ENCODE measurements at regions not wholly inside any gene's neighbourhood (a gene's known extent, or its start where the extent isn't known, plus 50 kb on each side); places are given as distances from the start of the nearest gene placed in this dataset.

- no peak overlapping the region for H3K9ac ChIP-seq (ENCODE audit: low read length in 3 of 3)
- no peaks in the 10 kb centered on the region for H3K36me3 ChIP-seq (ENCODE audit: control insufficient read depth in 2 of 3, insufficient read depth in 3 of 3, low read length in 3 of 3)
- DNase-seq (no peak), FAIRE-seq (no peak)
- TF ChIP-seq CTCF (IDR thresholded peaks at IDR 0.05; ENCODE audit: borderline replicate concordance, extremely low read depth, insufficient read depth), result no peak
- no peaks in the 10 kb centered on the region for H3K4me1 ChIP-seq (ENCODE audit: control insufficient read depth in 2 of 3, insufficient read depth in 2 of 3, low read depth in 1 of 3, low read length in 3 of 3)
- peaks cover 0 to under 1% (median 0%) of the 10 kb centered on the region in 3 donors for H3K9me3 ChIP-seq (ENCODE audit: control insufficient read depth in 2 of 3, insufficient read depth in 1 of 3, low read length in 3 of 3)
- no peak overlapping the region for H3K4me3 ChIP-seq (ENCODE audit: low read length in 3 of 3)
- no peak overlapping the region for H3K27ac ChIP-seq (ENCODE audit: low read depth in 2 of 2, low read length in 2 of 2)
- H3K27me3 ChIP-seq (ENCODE audit: control insufficient read depth, insufficient read depth, low read length), result no peaks in the 10 kb centered on the region
- intact Hi-C loops (cut with DNase I), result no loop called here
Observed at GRCh38 chr5:61906820-61907219, 399.2 kb upstream of the KIF2A start.

- Histone ChIP-seq H3K27ac (ENCODE audit: low read depth in 2 of 2, low read length in 2 of 2) (no peak overlapping the region), H3K36me3 (ENCODE audit: control insufficient read depth in 2 of 3, insufficient read depth in 3 of 3, low read length in 3 of 3) (no peaks in the 10 kb centered on the region), H3K4me1 (ENCODE audit: control insufficient read depth in 2 of 3, insufficient read depth in 2 of 3, low read depth in 1 of 3, low read length in 3 of 3) (no peaks in the 10 kb centered on the region), H3K4me3 (ENCODE audit: low read length in 3 of 3) (no peak overlapping the region), H3K9me3 (ENCODE audit: control insufficient read depth in 2 of 3, insufficient read depth in 1 of 3, low read length in 3 of 3) (peaks cover 0 to 10% (median 4%) of the 10 kb centered on the region in 3 donors), H3K9ac (ENCODE audit: low read length in 3 of 3) (no peak overlapping the region), H3K27me3 (ENCODE audit: control insufficient read depth, insufficient read depth, low read length) (no peaks in the 10 kb centered on the region)
- no peak for TF ChIP-seq CTCF (IDR thresholded peaks at IDR 0.05; ENCODE audit: borderline replicate concordance, extremely low read depth, insufficient read depth)
- FAIRE-seq (no peak), DNase-seq (no peak)
- intact Hi-C loops (cut with DNase I), result no loop called here
Observed at GRCh38 chr5:61907995-61908394, 398.0 kb upstream of the KIF2A start.

DNA sequence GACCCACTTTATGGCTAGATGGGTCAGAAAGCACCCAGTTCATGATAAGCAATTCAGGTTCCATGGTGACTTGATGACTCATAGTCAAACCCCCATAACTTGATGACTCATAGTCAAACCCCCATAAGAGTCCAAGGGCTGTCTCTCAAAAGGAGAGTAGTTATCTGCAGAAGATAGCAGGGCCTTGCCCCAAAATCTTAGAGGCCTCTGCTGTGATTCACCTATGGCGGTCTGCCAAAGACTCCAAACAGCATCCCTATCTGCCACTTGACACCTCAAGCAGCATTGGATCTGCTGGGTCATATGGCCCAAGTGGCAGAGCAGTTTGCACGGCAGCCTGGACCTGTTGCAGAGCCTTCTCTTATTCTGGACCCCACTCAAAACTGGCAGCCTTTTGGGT, 395.2 kb upstream of the KIF2A start:
- Histone ChIP-seq H3K4me1 (ENCODE audit: control insufficient read depth in 2 of 3, insufficient read depth in 2 of 3, low read depth in 1 of 3, low read length in 3 of 3) (no peaks in the 10 kb centered on the region), H3K9me3 (ENCODE audit: control insufficient read depth in 2 of 3, insufficient read depth in 1 of 3, low read length in 3 of 3) (peaks cover 0 to 10% (median 4%) of the 10 kb centered on the region in 3 donors), H3K36me3 (ENCODE audit: control insufficient read depth in 2 of 3, insufficient read depth in 3 of 3, low read length in 3 of 3) (no peaks in the 10 kb centered on the region), H3K27me3 (ENCODE audit: control insufficient read depth, insufficient read depth, low read length) (no peaks in the 10 kb centered on the region), H3K27ac (ENCODE audit: low read depth in 2 of 2, low read length in 2 of 2) (no peak overlapping the region), H3K4me3 (ENCODE audit: low read length in 3 of 3) (no peak overlapping the region), H3K9ac (ENCODE audit: low read length in 3 of 3) (no peak overlapping the region)
- FAIRE-seq (no peak), DNase-seq (no peak)
- no peak for TF ChIP-seq CTCF (IDR thresholded peaks at IDR 0.05; ENCODE audit: borderline replicate concordance, extremely low read depth, insufficient read depth)
- intact Hi-C loops (cut with DNase I), result no loop called here

DNA sequence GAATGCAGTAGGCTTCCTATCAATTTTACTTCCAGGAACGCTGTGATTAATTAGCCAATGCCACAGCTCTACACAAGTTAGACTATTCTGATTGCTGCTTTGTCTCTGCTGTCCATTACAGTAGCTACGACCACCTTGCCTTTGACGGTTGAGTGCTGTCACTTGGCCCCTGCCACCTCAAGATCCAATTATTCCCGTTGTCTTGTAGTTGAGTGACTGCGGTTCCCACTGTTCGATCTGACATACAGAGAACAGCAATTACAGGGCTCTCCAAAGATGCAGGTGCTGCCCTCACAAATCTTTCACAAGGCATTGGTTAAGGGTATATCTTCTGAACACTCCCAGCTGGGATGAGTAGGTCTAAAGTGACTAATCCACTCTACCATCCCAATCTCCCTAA, 393.4 kb upstream of the KIF2A start:
- H3K4me1 ChIP-seq (ENCODE audit: control insufficient read depth in 2 of 3, insufficient read depth in 2 of 3, low read depth in 1 of 3, low read length in 3 of 3), result no peaks in the 10 kb centered on the region
- no peaks in the 10 kb centered on the region for H3K36me3 ChIP-seq (ENCODE audit: control insufficient read depth in 2 of 3, insufficient read depth in 3 of 3, low read length in 3 of 3)
- FAIRE-seq (no peak), DNase-seq (no peak)
- no peak overlapping the region for H3K9ac ChIP-seq (ENCODE audit: low read length in 3 of 3)
- H3K9me3 ChIP-seq (ENCODE audit: control insufficient read depth in 2 of 3, insufficient read depth in 1 of 3, low read length in 3 of 3), result peaks cover 0 to 10% (median 4%) of the 10 kb centered on the region in 3 donors
- H3K4me3 ChIP-seq (ENCODE audit: low read length in 3 of 3), result no peak overlapping the region
- intact Hi-C loops (cut with DNase I), result no loop called here
- no peak overlapping the region for H3K27ac ChIP-seq (ENCODE audit: low read depth in 2 of 2, low read length in 2 of 2)
- TF ChIP-seq CTCF (IDR thresholded peaks at IDR 0.05; ENCODE audit: borderline replicate concordance, extremely low read depth, insufficient read depth), result no peak
- no peaks in the 10 kb centered on the region for H3K27me3 ChIP-seq (ENCODE audit: control insufficient read depth, insufficient read depth, low read length)

Measured in kidney (tissue), 13 donors.